ENCODE measurements at regions not wholly inside any gene's neighbourhood (a gene's known extent, or its start where the extent isn't known, plus 50 kb on each side); places are given as distances from the start of the nearest gene placed in this dataset.

- intact Hi-C loops (cut with DNase I; ENCODE audit: low total_unique reads) = no loop called here
- Histone ChIP-seq H3K27me3 (no peaks in the 10 kb centered on the region), H3K4me1 (no peaks in the 10 kb centered on the region), H3K4me3 (no peak overlapping the region), H3K36me3 (no peaks in the 10 kb centered on the region), H3K27ac (no peak overlapping the region), H3K9me3 (no peaks in the 10 kb centered on the region)
- DNase-seq (ENCODE audit: low spot score in 2 of 2) = no peak
- no peak for TF ChIP-seq POLR2AphosphoS5 (IDR thresholded peaks at IDR 0.05)
- no peak for TF ChIP-seq POLR2A (IDR thresholded peaks at IDR 0.05)
- TF ChIP-seq CTCF (IDR thresholded peaks at IDR 0.05) = no peak
These were observed 253.0 kb downstream of the PTTG2 start for GRCh38 chr4:38213083-38213805.

DNA sequence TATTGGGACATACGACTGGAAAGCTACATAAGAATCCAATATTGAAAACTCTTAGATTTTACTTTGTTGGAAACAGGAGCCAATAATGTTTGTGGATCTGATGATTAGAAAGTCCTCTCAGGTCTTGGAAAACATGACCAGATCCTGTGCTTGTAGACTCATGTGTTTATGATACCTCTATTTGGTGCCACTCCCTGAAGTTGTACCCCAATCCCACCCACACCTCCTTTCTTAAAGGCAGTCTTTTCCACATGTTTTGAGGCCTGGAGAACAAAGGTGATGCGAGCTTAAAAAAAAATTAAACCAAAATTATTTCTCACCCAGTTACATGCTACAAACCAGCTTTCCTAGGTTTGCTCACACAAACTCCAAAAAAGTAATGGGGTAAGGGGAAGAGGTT lies 262.7 kb downstream of the PTTG2 start:
- Histone ChIP-seq H3K27me3 (no peaks in the 10 kb centered on the region), H3K4me1 (peaks cover 0 to 10% of the 10 kb centered on the region in 2 donors), H3K27ac (no peak overlapping the region), H3K4me3 (no peak overlapping the region), H3K9me3 (no peaks in the 10 kb centered on the region), H3K36me3 (no peaks in the 10 kb centered on the region)
- DNase-seq (ENCODE audit: low spot score in 2 of 2) = no peak
- intact Hi-C loops (cut with DNase I; ENCODE audit: low total_unique reads) = no loop called here
- no peak for TF ChIP-seq POLR2A (IDR thresholded peaks at IDR 0.05)
- TF ChIP-seq POLR2AphosphoS5 (IDR thresholded peaks at IDR 0.05) = no peak
- no peak for TF ChIP-seq CTCF (IDR thresholded peaks at IDR 0.05)

GRCh38 chr4:38223306-38223705 lies 263.1 kb downstream of the PTTG2 start:
- H3K4me1 ChIP-seq = peaks cover 0 to 10% of the 10 kb centered on the region in 2 donors
- H3K36me3 ChIP-seq = no peaks in the 10 kb centered on the region
- intact Hi-C loops (cut with DNase I; ENCODE audit: low total_unique reads) = no loop called here
- H3K4me3 ChIP-seq = no peak overlapping the region
- no peaks in the 10 kb centered on the region for H3K27me3 ChIP-seq
- H3K9me3 ChIP-seq = no peaks in the 10 kb centered on the region
- peak overlapping the region in 1 of 2 donors; percentile 29 for H3K27ac ChIP-seq
- no peak for TF ChIP-seq POLR2A (IDR thresholded peaks at IDR 0.05)
- no peak for TF ChIP-seq CTCF (IDR thresholded peaks at IDR 0.05)
- TF ChIP-seq POLR2AphosphoS5 (IDR thresholded peaks at IDR 0.05) = no peak
- DNase-seq (ENCODE audit: low spot score in 2 of 2) = no peak

DNA sequence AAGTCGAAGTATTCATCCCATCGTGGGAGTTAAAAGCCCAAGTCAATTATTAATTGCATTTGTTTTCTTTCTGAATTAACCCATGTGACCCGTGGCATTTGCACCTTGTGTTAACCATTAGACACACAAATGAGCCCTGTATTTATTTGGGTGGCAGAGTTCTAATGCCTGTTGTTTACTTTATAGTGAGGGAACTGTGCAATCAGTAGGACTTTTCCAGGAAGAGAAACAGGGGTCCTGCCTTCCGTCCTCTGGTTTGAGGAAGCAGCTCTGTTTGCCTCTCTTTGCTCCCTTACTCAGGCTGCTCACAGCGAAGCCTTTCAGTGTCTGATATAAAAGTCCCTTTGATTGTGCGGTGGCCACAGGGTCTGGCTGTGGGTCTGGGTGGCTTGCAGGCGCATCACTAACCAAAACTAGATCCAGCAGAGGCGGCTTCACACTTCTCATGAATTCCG lies 263.6 kb downstream of the PTTG2 start:
- intact Hi-C loops (cut with DNase I; ENCODE audit: low total_unique reads) = no loop called here
- DNase-seq (ENCODE audit: low spot score in 2 of 2) = no peak
- Histone ChIP-seq H3K4me3 (no peak overlapping the region), H3K27ac (peak overlapping the region; percentile 29 to 40), H3K9me3 (no peaks in the 10 kb centered on the region), H3K27me3 (no peaks in the 10 kb centered on the region), H3K4me1 (peaks cover 0 to 10% of the 10 kb centered on the region in 2 donors), H3K36me3 (no peaks in the 10 kb centered on the region)
- TF ChIP-seq CTCF (IDR thresholded peaks at IDR 0.05) (no peak), POLR2AphosphoS5 (IDR thresholded peaks at IDR 0.05) (no peak), POLR2A (IDR thresholded peaks at IDR 0.05) (no peak)

DNA sequence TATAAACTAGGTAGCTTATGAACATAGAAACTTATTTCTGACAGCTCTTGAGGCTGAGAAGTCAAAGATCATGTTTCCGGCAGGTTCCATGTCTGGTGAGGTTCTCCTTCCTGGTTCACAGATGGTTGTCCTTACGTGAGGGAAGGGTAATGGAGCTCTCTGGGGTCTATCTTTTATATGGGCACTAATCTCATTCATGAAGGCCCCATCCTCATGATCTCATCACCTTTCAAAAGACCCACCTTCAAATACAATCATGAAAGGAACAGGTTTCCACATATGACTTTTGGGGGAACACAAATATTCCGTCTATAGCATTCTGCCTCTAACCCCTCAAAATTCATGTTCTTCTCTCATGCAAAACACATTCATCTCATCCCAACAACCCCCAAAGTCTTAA lies 264.7 kb downstream of the PTTG2 start:
- H3K9me3 ChIP-seq = no peaks in the 10 kb centered on the region
- H3K27ac ChIP-seq = no peak overlapping the region
- TF ChIP-seq POLR2AphosphoS5 (IDR thresholded peaks at IDR 0.05) (no peak), POLR2A (IDR thresholded peaks at IDR 0.05) (no peak), CTCF (IDR thresholded peaks at IDR 0.05) (no peak)
- intact Hi-C loops (cut with DNase I; ENCODE audit: low total_unique reads) = no loop called here
- H3K36me3 ChIP-seq = no peaks in the 10 kb centered on the region
- no peak for DNase-seq (ENCODE audit: low spot score in 2 of 2)
- H3K4me1 ChIP-seq = peaks cover 0 to 10% of the 10 kb centered on the region in 2 donors
- H3K27me3 ChIP-seq = no peaks in the 10 kb centered on the region
- H3K4me3 ChIP-seq = no peak overlapping the region

All from breast epithelium (tissue), 4 donors.